GM18868 (cell line): ENCODE measurements at regions not wholly inside any gene's neighbourhood (a gene's known extent, or its start where the extent isn't known, plus 50 kb on each side); places are given as distances from the start of the nearest gene placed in this dataset.
"Not testable (repeated sequence)": the region's sequence is repeated elsewhere in the genome, so short reads cannot be mapped to it uniquely, and the experiment has no call there.

Experiments used
- ATAC-seq: cut with Tn5 transposase; IDR thresholded peaks from one replicate; pipeline ENCODE4 v1.9.1; 2021; ENCODE audit warnings: mild to moderate bottlenecking, moderate library complexity; ENCODE audit not compliant: unreplicated experiment

DNA sequence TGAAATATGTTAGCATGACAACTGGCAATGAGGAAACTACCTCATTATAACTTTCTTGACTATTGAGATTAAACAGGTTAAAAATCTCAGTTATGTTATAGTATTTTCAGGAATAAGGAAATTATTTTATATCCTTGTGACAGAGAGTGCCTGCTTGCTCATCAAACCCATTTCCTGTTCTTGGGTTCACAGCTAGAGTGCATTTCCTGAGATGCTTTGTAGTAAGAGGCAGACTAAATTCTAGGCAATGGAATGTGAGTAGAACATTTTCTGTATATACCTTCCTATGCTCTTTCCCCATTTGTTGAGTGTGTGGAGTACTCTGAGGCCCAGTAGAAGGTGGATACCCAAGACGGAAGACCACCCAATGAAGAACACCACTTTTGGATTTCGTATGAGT, 96.9 kb upstream of the CASK start:
- ATAC-seq = no peak

DNA sequence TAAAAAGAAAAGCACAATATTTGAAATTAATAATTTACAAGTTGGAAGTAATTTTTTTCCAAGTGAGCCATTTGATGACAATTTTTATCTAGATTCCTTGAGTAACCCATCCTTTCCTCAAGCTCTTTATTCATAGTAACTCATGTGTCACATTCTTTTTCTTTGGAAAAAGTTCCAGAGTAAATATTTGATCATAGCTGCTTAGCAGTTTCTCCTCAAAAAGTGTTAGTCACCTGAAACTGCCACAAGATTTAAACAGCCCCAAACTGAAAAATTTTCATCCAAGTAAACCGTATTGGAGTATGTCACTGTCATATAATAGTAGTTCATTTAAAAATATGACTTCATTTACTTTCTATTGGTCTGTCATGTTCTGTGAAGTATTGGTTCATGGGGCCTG, 94.6 kb upstream of the CASK start:
- ATAC-seq = no peak

DNA sequence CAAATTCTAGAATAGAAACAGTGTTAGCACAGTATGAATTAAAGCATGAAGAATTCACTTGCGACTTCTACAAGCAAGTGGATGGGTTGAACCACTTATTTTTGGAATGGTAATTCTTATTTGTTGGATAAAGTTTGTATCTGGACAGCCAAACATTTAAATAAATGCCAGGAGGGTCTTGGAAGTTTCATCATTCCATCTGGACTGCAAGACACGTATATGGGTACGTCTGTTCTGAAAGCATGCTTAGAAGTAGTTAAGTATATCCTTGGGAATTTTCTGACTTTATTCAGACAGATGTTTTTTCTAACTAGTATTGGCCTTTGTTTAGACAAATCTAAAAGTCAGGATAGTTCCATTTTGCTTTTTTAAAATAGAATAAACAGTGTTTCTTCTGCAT, 77.5 kb upstream of the CASK start:
- ATAC-seq = no peak

DNA sequence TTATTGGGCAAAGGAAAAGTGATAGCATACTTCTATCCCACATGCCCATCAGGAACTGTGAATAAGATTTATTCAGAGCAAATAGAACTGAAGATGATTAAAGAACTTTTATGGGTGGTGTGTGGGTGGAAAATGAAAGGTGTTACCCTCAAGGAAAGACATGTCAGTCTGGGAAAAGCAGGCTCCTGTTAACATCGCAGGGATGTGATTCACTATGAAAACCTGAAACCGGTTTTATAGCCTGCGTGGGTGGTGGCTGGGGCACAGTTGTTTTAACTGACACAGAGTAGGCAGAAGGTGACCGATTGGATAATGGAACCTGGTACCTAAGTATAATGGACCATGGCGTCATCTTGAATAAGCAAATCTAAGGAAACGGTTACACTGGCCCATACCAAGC, 61.3 kb upstream of the CASK start:
- ATAC-seq = no peak

DNA sequence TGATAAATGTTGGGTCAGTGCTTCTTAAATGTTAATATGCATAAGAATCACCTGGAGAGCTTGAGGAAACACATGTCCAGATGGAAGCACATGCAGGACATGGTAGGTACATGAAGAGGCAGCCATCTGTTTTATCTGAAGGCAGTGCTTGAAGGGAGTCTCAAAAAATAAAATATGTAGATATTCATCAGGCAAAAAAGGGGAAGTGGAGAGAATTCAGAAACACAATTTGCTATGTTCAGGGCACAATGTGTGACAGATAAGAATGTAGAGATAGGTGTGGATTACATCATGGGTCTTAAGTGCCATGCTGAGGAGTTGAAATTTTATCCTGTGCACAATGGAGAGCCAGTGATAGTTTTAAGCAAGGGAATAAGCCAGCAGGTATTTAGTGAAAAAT, 59.6 kb upstream of the CASK start:
- no peak for ATAC-seq

DNA sequence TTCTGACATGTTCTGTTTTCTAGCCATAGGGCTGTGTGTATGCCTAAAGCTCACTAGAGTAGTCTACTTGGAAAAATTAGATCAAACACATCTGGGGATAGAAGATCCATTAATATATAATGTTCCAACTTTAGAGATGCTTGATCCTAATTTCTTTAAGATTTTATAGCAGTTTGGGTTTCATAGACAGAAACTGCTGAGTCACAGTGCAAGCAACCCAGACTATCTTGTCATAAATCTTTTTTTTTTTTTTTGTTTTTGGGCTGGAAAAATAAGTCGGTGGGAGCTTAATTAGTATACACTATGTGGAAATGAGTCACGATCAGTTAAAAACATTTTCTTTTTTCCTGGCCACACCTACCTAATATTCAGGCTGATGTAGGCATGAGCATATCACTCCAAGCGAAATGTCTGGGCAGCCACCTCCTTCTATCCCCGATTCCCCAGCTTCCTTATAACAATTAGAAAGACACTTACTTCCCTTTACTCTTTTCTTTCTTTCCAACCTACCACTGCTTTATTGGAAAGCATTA, 58.2 kb upstream of the CASK start:
- ATAC-seq = no peak

DNA sequence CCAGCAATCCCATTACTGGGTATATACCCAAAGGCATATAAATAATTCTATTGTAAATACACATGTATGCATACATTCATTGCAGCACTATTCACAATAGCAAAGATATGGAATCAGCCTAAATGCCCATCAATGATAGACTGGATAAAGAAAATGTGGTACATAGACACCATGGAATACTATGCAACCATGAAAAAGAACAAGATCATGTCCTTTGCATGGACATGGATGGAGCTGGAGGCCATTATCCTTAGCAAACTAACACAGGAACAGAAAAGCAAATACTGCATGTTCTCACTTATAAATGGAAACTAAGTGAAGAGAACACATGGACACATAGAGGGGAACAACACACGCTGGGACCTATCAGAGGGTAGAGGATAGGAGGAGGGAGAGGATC, 51.3 kb upstream of the CASK start:
- ATAC-seq = not testable (repeated sequence)

DNA sequence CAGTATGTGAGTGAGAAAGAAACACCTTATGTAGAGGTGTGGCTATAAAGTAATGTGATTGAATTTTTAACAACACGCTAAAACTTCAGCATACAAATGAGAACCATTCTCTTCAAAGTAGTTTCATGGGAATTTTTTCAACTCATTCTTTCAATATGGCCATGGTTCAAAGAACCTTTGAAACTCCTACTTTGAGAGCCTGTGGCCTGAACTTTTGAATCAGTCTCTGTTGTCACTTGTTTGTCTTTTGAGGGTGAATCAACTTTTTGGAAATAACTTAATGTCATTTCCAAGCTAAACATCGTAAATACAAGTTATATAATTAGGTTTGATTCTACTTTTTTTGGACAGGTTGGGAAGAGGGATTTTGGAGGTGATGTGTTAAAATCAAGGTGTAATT, 49.9 kb upstream of the CASK start:
- ATAC-seq = no peak
